Heart left ventricle (tissue), 16 donors: ENCODE measurements at regions not wholly inside any gene's neighbourhood (a gene's known extent, or its start where the extent isn't known, plus 50 kb on each side); places are given as distances from the start of the nearest gene placed in this dataset.
"Not testable (repeated sequence)": the region's sequence is repeated elsewhere in the genome, so short reads cannot be mapped to it uniquely, and the experiment has no call there.

ENCODE experiments used
- ATAC-seq, 4 donors: fragments of 200-7000 bp; cut with Tn5 transposase; one replicate each; pipeline ENCODE4 v1.9.1; 2020 to 2022; ENCODE audit warnings: moderate library complexity in 4 of 4, mild to moderate bottlenecking in 3 of 4, moderate number of reproducible peaks in 1 of 4
- DNase-seq, 5 donors: peaks; one replicate each; pipeline ENCODE4 v3.0.0-alpha.2; 2020
- H3K27ac ChIP-seq, 12 donors: fragments of 200-600 bp; sonication (generic) in 4 of 12; one replicate each; pipeline versions ENCODE4 v1.5.0 to v1.8.0; 2016 to 2022; ENCODE audit warnings: mild to moderate bottlenecking in 2 of 12
- H3K27me3 ChIP-seq, 9 donors: fragments of 200-600 bp; sonication (generic) in 2 of 9; one replicate each; pipeline versions ENCODE4 v1.5.1 to v1.8.0; 2016 to 2022; ENCODE audit warnings: mild to moderate bottlenecking in 3 of 9
- H3K36me3 ChIP-seq, 9 donors: fragments of 200-600 bp; sonication (generic) in 2 of 9; one replicate each; pipeline versions ENCODE4 v1.5.0 to v1.8.0; 2018 to 2022; ENCODE audit warnings: mild to moderate bottlenecking in 2 of 9
- H3K4me1 ChIP-seq, 12 donors: fragments of 200-600 bp; sonication (generic) in 4 of 12; one replicate each; pipeline versions ENCODE4 v1.5.0 to v1.8.0; 2016 to 2022; ENCODE audit warnings: mild to moderate bottlenecking in 3 of 12
- H3K4me3 ChIP-seq, 12 donors: fragments of 200-600 bp; sonication (generic) in 4 of 12; one replicate each; pipeline versions ENCODE4 v1.5.0 to v1.8.0; 2017 to 2022; ENCODE audit warnings: mild to moderate bottlenecking in 9 of 12, moderate library complexity in 4 of 12
- H3K9me3 ChIP-seq, 12 donors: fragments of 200-600 bp; sonication (generic) in 4 of 12; one replicate each; pipeline versions ENCODE4 v1.5.0 to v1.8.0; 2016 to 2022; ENCODE audit warnings: mild to moderate bottlenecking in 1 of 12
- CTCF ChIP-seq, 12 donors: fragments of 200-600 bp; sonication (generic) in 4 of 12; IDR thresholded peaks; one replicate each; pipeline versions ENCODE4 v1.5.0 to v1.8.0; 2018 to 2022; ENCODE audit warnings: antibody characterized with exemption in 12 of 12, mild to moderate bottlenecking in 5 of 12
- POLR2A ChIP-seq, 2 donors: fragments of 450-650 bp; IDR thresholded peaks; one replicate each; pipeline ENCODE4 v1.6.1; 2017; ENCODE audit warnings: antibody characterized with exemption in 2 of 2, mild to moderate bottlenecking in 2 of 2, moderate library complexity in 2 of 2
- WGBS, 4 donors: extraction: QIAGEN DNeasy Blood & Tissue Kit in 2 of 4; methylation state at CpG; one replicate each; pipeline versions ENCODE4 v1.1.5 to v1.1.7; 2013 to 2018; 5-methylcytosine and 5-hydroxymethylcytosine counted together
- intact Hi-C, 10 donors: fragments of 100-400 bp; cut with DNase I; formaldehyde crosslinking; loops; one replicate each; pipeline versions ENCODE4 v1.11.1 to v1.14.2; 2022
- donor health status: ischemic (EF 13 %, LVEDD 7.1; RV severe dilation, severe dysfunction).
- donor health status: healthy with polysubstance abuse.
- donor health status: DM: no; HTN: yes; CAD: no.
- donor health status: DM: no; HTN: no; CAD: no.
- donor health status: ischemic (EF 25% LVEDD 6.9; RV normal size, moderate dysfunction).
- donor health status: ischemic (EF 25% LVEDD 5.7; RV mildly dilated, moderate dysfunction).
- donor health status: healthy.
- donor health status: DM: yes; HTN: yes; CAD: no.
- donor health status: ischemic (EF 35%, LVEDD 5.7; RV mildly dilated, moderate dysfunction).
- donor health status: nonischemic (EF 11% LVEDD 7.7; RV severe dilation, severe dysfunction).
- donor health status: DM: yes; HTN: yes; CAD: no.
- donor health status: PGD.
- donor health status: ischemic (EF 29% LVEDD 5.4; RV normal size, mild dysfunction).
- donor health status: nonischemic (EF 23%, LVEDD 6.1; RV moderate dilation, normal function).

- H3K4me3 ChIP-seq, intact Hi-C loops, DNase-seq, H3K27ac ChIP-seq, H3K36me3 ChIP-seq, H3K4me1 ChIP-seq, H3K27me3 ChIP-seq: not testable (repeated sequence)
- peaks cover 0 to 33% (median 0%) of the 10 kb centered on the region in 12 donors for H3K9me3 ChIP-seq
- peak in 1 of 4 donors; percentile 41 for ATAC-seq
- 37 to 47% (median 43%) methylated on average over 10 of the region's 10 CpGs for WGBS, 4 donors
Measured at GRCh38 chr9:60525879-60526686, 388.1 kb upstream of the SPATA31A5 start.

GRCh38 chr9:60526694-60527231, 387.4 kb upstream of the SPATA31A5 start:
- peak in 1 of 4 donors; percentile 51 for ATAC-seq
- DNase-seq, H3K27me3 ChIP-seq, intact Hi-C loops, H3K27ac ChIP-seq, H3K4me1 ChIP-seq, H3K4me3 ChIP-seq, H3K36me3 ChIP-seq: not testable (repeated sequence)
- H3K9me3 ChIP-seq, result peaks cover 0 to 33% (median 0%) of the 10 kb centered on the region in 12 donors
- 39 to 42% (median 40%) methylated on average over 3 of the region's 3 CpGs for WGBS, 4 donors

GRCh38 chr9:60544518-60544917, 369.7 kb upstream of the SPATA31A5 start:
- ATAC-seq, H3K27ac ChIP-seq, H3K27me3 ChIP-seq, H3K36me3 ChIP-seq, H3K4me1 ChIP-seq, H3K4me3 ChIP-seq, intact Hi-C loops: not testable (repeated sequence)
- peak in 1 of 5 donors; percentile 42 for DNase-seq
- peaks cover 0 to 39% (median 12%) of the 10 kb centered on the region in 12 donors for H3K9me3 ChIP-seq
- 78 to 94% (median 86%) methylated on average over 10 of the region's 10 CpGs for WGBS, 4 donors

- H3K27me3 ChIP-seq, result no peaks in the 10 kb centered on the region
- H3K4me3 ChIP-seq, result no peak overlapping the region
- no peaks in the 10 kb centered on the region for H3K36me3 ChIP-seq
- H3K27ac ChIP-seq, result no peak overlapping the region
- peaks cover 0 to 34% (median 11%) of the 10 kb centered on the region in 12 donors for H3K9me3 ChIP-seq
- ATAC-seq, result no peak
- TF ChIP-seq CTCF (IDR thresholded peaks at IDR 0.05), result no peak
- no peak for TF ChIP-seq POLR2A (IDR thresholded peaks at IDR 0.05)
- no peaks in the 10 kb centered on the region for H3K4me1 ChIP-seq
- intact Hi-C loops, result no loop called here
- WGBS, 4 donors, result 80 to 89% (median 87%) methylated on average over 15 to 19 of the region's 19 CpGs
- DNase-seq, result no peak
Measured at GRCh38 chr9:60545346-60545877, 368.8 kb upstream of the SPATA31A5 start.

GRCh38 chr9:60545878-60546385, 368.3 kb upstream of the SPATA31A5 start:
- ATAC-seq, result no peak
- H3K4me3 ChIP-seq, result no peak overlapping the region
- intact Hi-C loops, result no loop called here
- 71 to 94% (median 90%) methylated on average over 4 to 27 of the region's 27 CpGs for WGBS, 4 donors
- H3K9me3 ChIP-seq, result peaks cover 0 to 29% (median 9%) of the 10 kb centered on the region in 12 donors
- H3K36me3 ChIP-seq, result no peaks in the 10 kb centered on the region
- no peak overlapping the region for H3K27ac ChIP-seq
- no peaks in the 10 kb centered on the region for H3K4me1 ChIP-seq
- TF ChIP-seq POLR2A (IDR thresholded peaks at IDR 0.05) (no peak), CTCF (IDR thresholded peaks at IDR 0.05) (no peak)
- H3K27me3 ChIP-seq, result no peaks in the 10 kb centered on the region
- peak in 1 of 5 donors; percentile 42 for DNase-seq
